OCI-LY1 (cell line): ENCODE measurements at regions not wholly inside any gene's neighbourhood (a gene's known extent, or its start where the extent isn't known, plus 50 kb on each side); places are given as distances from the start of the nearest gene placed in this dataset.

Experiments used
- H2AFZ ChIP-seq: fragments of 200-600 bp; sonication (generic), shearing (Covaris generic); 2 replicates; pipeline ENCODE4 v1.6.0; 2014; ENCODE audit warnings: antibody characterized with exemption, mild to moderate bottlenecking, low read length
- H3F3A ChIP-seq: fragments of 200-600 bp; sonication (generic), shearing (Covaris generic); 2 replicates; pipeline ENCODE4 v1.6.0; 2014; ENCODE audit warnings: mild to moderate bottlenecking, antibody characterized with exemption, low read length, moderate library complexity; ENCODE audit not compliant: insufficient read depth
- H3K27ac ChIP-seq: fragments of 200-600 bp; sonication (generic); 2 replicates; pipeline ENCODE4 v1.5.1; 2014; ENCODE audit warnings: low read length, mixed run types, mild to moderate bottlenecking, low read depth; ENCODE audit not compliant: poor library complexity, severe bottlenecking
- H3K27me3 ChIP-seq: fragments of 200-600 bp; sonication (generic); 2 replicates; pipeline ENCODE4 v1.6.0; 2014; ENCODE audit warnings: antibody characterized with exemption, mild to moderate bottlenecking, low read length, moderate library complexity; ENCODE audit not compliant: insufficient read depth
- H3K36me3 ChIP-seq: fragments of 200-600 bp; sonication (generic); 2 replicates; pipeline ENCODE4 v1.6.1; 2014; ENCODE audit warnings: mild to moderate bottlenecking, antibody characterized with exemption, low read length, moderate library complexity, mixed read lengths; ENCODE audit not compliant: insufficient read depth
- H3K4me1 ChIP-seq: fragments of 200-600 bp; sonication (generic); 2 replicates; pipeline ENCODE4 v1.5.1; 2014; ENCODE audit warnings: mild to moderate bottlenecking, low read length, moderate library complexity; ENCODE audit not compliant: insufficient read depth, severe bottlenecking
- H3K4me2 ChIP-seq: fragments of 200-600 bp; sonication (generic), shearing (Covaris generic); 2 replicates; pipeline ENCODE4 v1.6.1; 2014; ENCODE audit warnings: low read length
- H3K4me3 ChIP-seq: fragments of 200-600 bp; sonication (generic); 2 replicates; pipeline ENCODE4 v1.5.1; 2014; ENCODE audit warnings: low read length, low read depth, mild to moderate bottlenecking, mixed read lengths; ENCODE audit not compliant: poor library complexity, severe bottlenecking
- H3K79me2 ChIP-seq: fragments of 200-600 bp; shearing (Covaris generic); 2 replicates; pipeline ENCODE4 v1.6.1; 2016; ENCODE audit warnings: mixed run types, low read length, mixed read lengths; ENCODE audit not compliant: insufficient read depth
- H3K9ac ChIP-seq: fragments of 200-600 bp; sonication (generic), shearing (Covaris generic); 2 replicates; pipeline ENCODE4 v1.6.1; 2014; ENCODE audit warnings: mild to moderate bottlenecking, low read length, mixed read lengths
- H3K9me2 ChIP-seq: fragments of 200-600 bp; sonication (generic), shearing (Covaris generic); 2 replicates; pipeline ENCODE4 v1.6.1; 2014; ENCODE audit warnings: low read depth, mild to moderate bottlenecking, low read length, mixed read lengths
- H3K9me3 ChIP-seq: fragments of 200-600 bp; shearing (Covaris generic); 2 replicates; pipeline ENCODE4 v1.6.1; 2014; ENCODE audit warnings: low read length, mixed read lengths
- H4K20me1 ChIP-seq: fragments of 200-600 bp; sonication (generic), shearing (Covaris generic); 2 replicates; pipeline ENCODE4 v1.6.0; 2016; ENCODE audit warnings: mild to moderate bottlenecking, low read length; ENCODE audit not compliant: insufficient read depth
- CTCF ChIP-seq: fragments of 200-600 bp; sonication (generic), shearing (Covaris generic); IDR thresholded peaks from 2 replicates; pipeline ENCODE4 v1.5.1; 2017; ENCODE audit warnings: mild to moderate bottlenecking, antibody characterized with exemption, low read length, moderate library complexity, mixed read lengths
- EZH2 ChIP-seq: fragments of 200-600 bp; sonication (generic), shearing (Covaris generic); IDR thresholded peaks from 2 replicates; pipeline ENCODE4 v1.8.0; 2017; ENCODE audit warnings: borderline replicate concordance, mixed run types, mild to moderate bottlenecking, antibody characterized with exemption, low read length, moderate library complexity, mixed read lengths

- H3K9me3 ChIP-seq, result no peaks in the 10 kb centered on the region
- H2AFZ ChIP-seq, result no peak overlapping the region
- no peak overlapping the region for H3K4me3 ChIP-seq
- H3K27ac ChIP-seq, result no peak overlapping the region
- no peaks in the 10 kb centered on the region for H3K79me2 ChIP-seq
- TF ChIP-seq CTCF (no peak), EZH2 (no peak)
- H4K20me1 ChIP-seq, result no peaks in the 10 kb centered on the region
- no peaks in the 10 kb centered on the region for H3F3A ChIP-seq
- no peaks in the 10 kb centered on the region for H3K4me1 ChIP-seq
- H3K36me3 ChIP-seq, result no peaks in the 10 kb centered on the region
- no peaks in the 10 kb centered on the region for H3K27me3 ChIP-seq
- no peaks in the 10 kb centered on the region for H3K9me2 ChIP-seq
- H3K9ac ChIP-seq, result no peak overlapping the region
- no peak overlapping the region for H3K4me2 ChIP-seq
These were observed 437.0 kb upstream of the ETAA1 start for GRCh38 chr2:66960161-66960560.

GRCh38 chr2:66962716-66963115, 434.4 kb upstream of the ETAA1 start:
- Histone ChIP-seq H3K4me3 (no peak overlapping the region), H3K36me3 (no peaks in the 10 kb centered on the region), H3F3A (no peaks in the 10 kb centered on the region), H3K4me1 (no peaks in the 10 kb centered on the region), H3K9me2 (no peaks in the 10 kb centered on the region), H4K20me1 (no peaks in the 10 kb centered on the region), H3K9ac (no peak overlapping the region), H3K9me3 (no peaks in the 10 kb centered on the region), H3K79me2 (no peaks in the 10 kb centered on the region), H3K27ac (no peak overlapping the region), H2AFZ (no peak overlapping the region), H3K4me2 (no peak overlapping the region), H3K27me3 (no peaks in the 10 kb centered on the region)
- TF ChIP-seq CTCF, result no peak
- TF ChIP-seq EZH2, result no peak

GRCh38 chr2:66966631-66967030, 430.5 kb upstream of the ETAA1 start:
- Histone ChIP-seq H3K4me2 (no peak overlapping the region), H3K27ac (no peak overlapping the region), H3K4me3 (no peak overlapping the region), H3K27me3 (no peaks in the 10 kb centered on the region), H3K9ac (no peak overlapping the region), H4K20me1 (no peaks in the 10 kb centered on the region), H3F3A (no peaks in the 10 kb centered on the region), H3K79me2 (no peaks in the 10 kb centered on the region), H2AFZ (no peak overlapping the region), H3K9me2 (no peaks in the 10 kb centered on the region), H3K4me1 (no peaks in the 10 kb centered on the region), H3K36me3 (no peaks in the 10 kb centered on the region), H3K9me3 (no peaks in the 10 kb centered on the region)
- no peak for TF ChIP-seq EZH2
- no peak for TF ChIP-seq CTCF
